A673 (cell line): ENCODE measurements at regions not wholly inside any gene's neighbourhood (a gene's known extent, or its start where the extent isn't known, plus 50 kb on each side); places are given as distances from the start of the nearest gene placed in this dataset.

Source experiments
- BruUV-seq: library from RNA; stranded (reverse); fragments of 400-500 nt; replicated peaks from 2 replicates; lab custom pipeline; 2021; lab: Mats Ljungman, UMichigan
- CTCF ChIA-PET: fragments of 300-600 bp; sonication (Branson Sonifier 250); formaldehyde crosslinking; loops from one replicate; lab custom pipeline; 2022; ENCODE audit warnings: antibody characterized with exemption; lab: Charles Lee
- POLR2A ChIA-PET: fragments of 300-600 bp; sonication (Branson Sonifier 250); formaldehyde crosslinking; loops from one replicate; lab custom pipeline; 2022; ENCODE audit warnings: antibody characterized with exemption; ENCODE audit not compliant: low non-redundant PET; lab: Charles Lee
- DNase-seq: peaks from one replicate; pipeline ENCODE4 v3.0.0-alpha.2; 2015; ENCODE audit warnings: low spot score
- H3K27ac ChIP-seq: fragments of 200-600 bp; sonication (generic); 2 replicates; pipeline ENCODE4 v1.5.1; 2016; ENCODE audit warnings: mixed run types, low read depth, mild to moderate bottlenecking, mixed read lengths, antibody characterized with exemption, low read length; ENCODE audit not compliant: poor library complexity, severe bottlenecking
- H3K27me3 ChIP-seq: fragments of 200-600 bp; sonication (generic); replicated peaks from 2 replicates; pipeline ENCODE4 v1.6.1; 2017; ENCODE audit warnings: mixed run types, low read depth, mild to moderate bottlenecking, mixed read lengths, antibody characterized with exemption, low read length; ENCODE audit not compliant: insufficient read depth, poor library complexity
- H3K36me3 ChIP-seq: fragments of 200-600 bp; sonication (generic); 2 replicates; pipeline ENCODE4 v1.6.1; 2016; ENCODE audit warnings: mixed run types, mild to moderate bottlenecking, mixed read lengths, antibody characterized with exemption, low read length; ENCODE audit not compliant: insufficient read depth, poor library complexity, severe bottlenecking
- H3K4me1 ChIP-seq: fragments of 200-600 bp; sonication (generic); 2 replicates; pipeline ENCODE4 v1.6.1; 2017; ENCODE audit warnings: mixed run types, mild to moderate bottlenecking, mixed read lengths, antibody characterized with exemption, low read length; ENCODE audit not compliant: insufficient read depth, poor library complexity, severe bottlenecking
- H3K4me3 ChIP-seq: fragments of 200-600 bp; sonication (generic); 2 replicates; pipeline ENCODE4 v1.5.1; 2016; ENCODE audit warnings: low read depth, mixed run types, mild to moderate bottlenecking, mixed read lengths, low read length; ENCODE audit not compliant: poor library complexity, severe bottlenecking
- H3K9me3 ChIP-seq: fragments of 200-600 bp; sonication (generic); 2 replicates; pipeline ENCODE4 v1.6.1; 2016; ENCODE audit warnings: mixed run types, low read depth, mild to moderate bottlenecking, mixed read lengths, antibody characterized with exemption, low read length; ENCODE audit not compliant: poor library complexity, severe bottlenecking
- EZH2 ChIP-seq: fragments of 200-600 bp; sonication (generic); IDR thresholded peaks from 2 replicates; pipeline ENCODE4 v1.6.1; 2017; ENCODE audit warnings: borderline replicate concordance, low read depth, mild to moderate bottlenecking, mixed read lengths, antibody characterized with exemption, low read length; ENCODE audit not compliant: poor library complexity, severe bottlenecking
- intact Hi-C: fragments of 100-400 bp; cut with micrococcal nuclease; formaldehyde crosslinking; loops from one replicate; pipeline ENCODE4 v1.10.0; 2022; ENCODE audit not compliant: unreplicated experiment
- TF ChIP-seq, protein P1 (sequence below): fragments of 300-800, 200-600 bp; sonication (generic); conservative IDR thresholded peaks from 2 replicates; pipeline ENCODE4 v1.5.1; 2017; ENCODE audit warnings: low read depth, mild to moderate bottlenecking, antibody characterized with exemption, low read length, moderate library complexity, mixed read lengths

- DNase-seq: no peak
- Histone ChIP-seq H3K4me3 (no peak overlapping the region), H3K4me1 (no peaks in the 10 kb centered on the region), H3K36me3 (no peaks in the 10 kb centered on the region), H3K27ac (no peak overlapping the region), H3K27me3 (no peaks in the 10 kb centered on the region), H3K9me3 (no peaks in the 10 kb centered on the region)
- intact Hi-C loops: no loop called here
- TF ChIP-seq, protein P1, sequence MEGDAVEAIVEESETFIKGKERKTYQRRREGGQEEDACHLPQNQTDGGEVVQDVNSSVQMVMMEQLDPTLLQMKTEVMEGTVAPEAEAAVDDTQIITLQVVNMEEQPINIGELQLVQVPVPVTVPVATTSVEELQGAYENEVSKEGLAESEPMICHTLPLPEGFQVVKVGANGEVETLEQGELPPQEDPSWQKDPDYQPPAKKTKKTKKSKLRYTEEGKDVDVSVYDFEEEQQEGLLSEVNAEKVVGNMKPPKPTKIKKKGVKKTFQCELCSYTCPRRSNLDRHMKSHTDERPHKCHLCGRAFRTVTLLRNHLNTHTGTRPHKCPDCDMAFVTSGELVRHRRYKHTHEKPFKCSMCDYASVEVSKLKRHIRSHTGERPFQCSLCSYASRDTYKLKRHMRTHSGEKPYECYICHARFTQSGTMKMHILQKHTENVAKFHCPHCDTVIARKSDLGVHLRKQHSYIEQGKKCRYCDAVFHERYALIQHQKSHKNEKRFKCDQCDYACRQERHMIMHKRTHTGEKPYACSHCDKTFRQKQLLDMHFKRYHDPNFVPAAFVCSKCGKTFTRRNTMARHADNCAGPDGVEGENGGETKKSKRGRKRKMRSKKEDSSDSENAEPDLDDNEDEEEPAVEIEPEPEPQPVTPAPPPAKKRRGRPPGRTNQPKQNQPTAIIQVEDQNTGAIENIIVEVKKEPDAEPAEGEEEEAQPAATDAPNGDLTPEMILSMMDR: no peak
- no peak for TF ChIP-seq EZH2
- ChIA-PET POLR2A (no interaction called here), CTCF (no interaction called here)
- BruUV-seq: no TSS peak
Observed at GRCh38 chr4:20641976-20642375, 58.3 kb upstream of the PACRGL start.

GRCh38 chr4:20643631-20644030 is 56.6 kb upstream of the PACRGL start:
- Histone ChIP-seq H3K4me3 (no peak overlapping the region), H3K4me1 (no peaks in the 10 kb centered on the region), H3K27ac (no peak overlapping the region), H3K27me3 (no peaks in the 10 kb centered on the region), H3K9me3 (no peaks in the 10 kb centered on the region), H3K36me3 (no peaks in the 10 kb centered on the region)
- POLR2A ChIA-PET: no interaction called here
- intact Hi-C loops: no loop called here
- CTCF ChIA-PET: no interaction called here
- DNase-seq: no peak
- BruUV-seq: no TSS peak
- TF ChIP-seq, protein P1: no peak

DNA sequence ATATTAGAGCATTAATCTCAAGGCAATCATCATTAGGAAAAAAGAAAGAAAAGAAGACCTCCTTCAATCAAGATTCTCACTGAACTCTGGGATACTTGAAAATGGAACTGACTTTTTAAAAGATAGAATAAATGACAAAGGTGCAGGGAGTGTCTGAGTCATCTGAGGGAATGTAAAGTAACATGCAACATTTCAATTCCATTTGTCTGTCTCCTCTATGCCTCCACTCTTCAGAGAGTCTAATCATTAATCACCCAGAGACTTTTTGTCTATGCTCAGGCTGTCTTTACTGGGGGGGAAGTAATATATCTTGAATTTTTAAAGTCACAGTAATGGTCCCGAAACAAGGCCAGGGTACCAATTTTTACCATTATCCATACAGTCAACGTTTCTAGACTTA is 55.0 kb upstream of the PACRGL start:
- ChIA-PET CTCF (no interaction called here), POLR2A (no interaction called here)
- intact Hi-C loops: no loop called here
- no TSS peak for BruUV-seq
- H3K27me3 ChIP-seq: no peaks in the 10 kb centered on the region
- no peaks in the 10 kb centered on the region for H3K9me3 ChIP-seq
- no peak for DNase-seq
- no peak overlapping the region for H3K27ac ChIP-seq
- no peak overlapping the region for H3K4me3 ChIP-seq
- TF ChIP-seq, protein P1: no peak
- no peak for TF ChIP-seq EZH2
- no peaks in the 10 kb centered on the region for H3K4me1 ChIP-seq
- H3K36me3 ChIP-seq: no peaks in the 10 kb centered on the region
